Stimulated activated CD4-positive, alpha-beta T cell treated with anti-CD3 and anti-CD28 coated beads, Interleukin-12 subunit alpha, Interleukin-12 subunit beta, amount 100 ng/mL, for 4 hours (primary cell): ENCODE measurements at regions not wholly inside any gene's neighbourhood (a gene's known extent, or its start where the extent isn't known, plus 50 kb on each side); places are given as distances from the start of the nearest gene placed in this dataset.

Source experiments
- DNase-seq: peaks from one replicate; pipeline ENCODE4 v3.0.0-alpha.2; 2020

- DNase-seq: no peak
Measured at GRCh38 chr16:55077266-55077665, 146.6 kb downstream of the IRX5 start.

- DNase-seq: no peak
Measured at GRCh38 chr16:55078153-55078552, 147.5 kb downstream of the IRX5 start.

- no peak for DNase-seq
Measured at GRCh38 chr16:55078699-55079410, 148.2 kb downstream of the IRX5 start.

GRCh38 chr16:55081622-55082590, 151.2 kb downstream of the IRX5 start:
- DNase-seq: no peak

- DNase-seq: no peak
Measured at GRCh38 chr16:55082591-55082976, 151.9 kb downstream of the IRX5 start.

- DNase-seq: no peak
Measured at GRCh38 chr16:55083052-55083451, 152.4 kb downstream of the IRX5 start.

- no peak for DNase-seq
Measured at GRCh38 chr16:55088098-55088497, 157.4 kb downstream of the IRX5 start.

GRCh38 chr16:55089600-55089999, 158.9 kb downstream of the IRX5 start:
- no peak for DNase-seq

- no peak for DNase-seq
Measured at GRCh38 chr16:55091213-55091870, 160.7 kb downstream of the IRX5 start.

- DNase-seq: no peak
Measured at GRCh38 chr16:55091871-55092230, 161.2 kb downstream of the IRX5 start.

GRCh38 chr16:55100100-55100499, 169.4 kb downstream of the IRX5 start:
- DNase-seq: no peak

- no peak for DNase-seq
Measured at GRCh38 chr16:55101026-55101425, 170.4 kb downstream of the IRX5 start.

GRCh38 chr16:55102077-55102476, 171.4 kb downstream of the IRX5 start:
- DNase-seq: no peak

GRCh38 chr16:55102531-55102930, 171.9 kb downstream of the IRX5 start:
- DNase-seq: no peak

- DNase-seq: no peak
Measured at GRCh38 chr16:55107851-55108250, 177.2 kb downstream of the IRX5 start.

GRCh38 chr16:55113210-55113609, 182.5 kb downstream of the IRX5 start:
- DNase-seq: no peak

GRCh38 chr16:55115506-55115905, 184.8 kb downstream of the IRX5 start:
- no peak for DNase-seq

- DNase-seq: no peak
Measured at GRCh38 chr16:55116165-55116920, 185.7 kb downstream of the IRX5 start.

- DNase-seq: no peak
Measured at GRCh38 chr16:55118701-55119260, 188.1 kb downstream of the IRX5 start.

- no peak for DNase-seq
Measured at GRCh38 chr16:55120408-55120807, 189.7 kb downstream of the IRX5 start.

- no peak for DNase-seq
Measured at GRCh38 chr16:55120826-55121225, 190.2 kb downstream of the IRX5 start.

GRCh38 chr16:55123652-55124051, 193.0 kb downstream of the IRX5 start:
- no peak for DNase-seq
